Stimulated activated CD4-positive, alpha-beta T cell treated with anti-CD3 and anti-CD28 coated beads, TNF-alpha, amount 100 ng/mL, for 48 hours (primary cell): ENCODE measurements at regions not wholly inside any gene's neighbourhood (a gene's known extent, or its start where the extent isn't known, plus 50 kb on each side); places are given as distances from the start of the nearest gene placed in this dataset.

Experiments used
- DNase-seq, 3 donors: peaks; one replicate each; pipeline ENCODE4 v3.0.0-alpha.2; 2020; ENCODE audit warnings: low read depth in 3 of 3

GRCh38 chr9:28318515-28318914 lies 745.2 kb upstream of the C9orf72 start:
- no peak for DNase-seq

GRCh38 chr9:28319981-28320380 lies 746.7 kb upstream of the C9orf72 start:
- DNase-seq: no peak

GRCh38 chr9:28320616-28321015 lies 747.3 kb upstream of the C9orf72 start:
- DNase-seq: no peak

DNA sequence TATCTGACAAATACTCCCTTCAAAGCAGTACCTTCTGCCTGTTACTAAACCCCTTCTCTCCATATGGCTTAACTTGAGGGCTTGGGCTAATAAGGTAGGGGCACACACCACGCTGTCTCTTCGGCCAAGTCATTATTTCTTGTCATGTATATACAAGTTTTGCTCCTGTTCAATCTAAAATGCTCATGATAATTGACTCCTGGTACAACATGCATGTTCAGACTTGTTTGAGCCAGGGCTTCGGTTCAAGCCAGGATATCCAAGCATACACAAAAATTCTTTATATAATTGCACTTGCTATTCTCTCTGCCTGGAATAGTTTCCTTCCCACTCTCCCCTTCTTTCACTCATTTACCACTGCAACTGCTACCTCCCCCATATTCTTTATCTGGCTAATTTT lies 756.0 kb upstream of the C9orf72 start:
- no peak for DNase-seq

- DNase-seq: no peak
Measured at GRCh38 chr9:28332648-28333047, 759.4 kb upstream of the C9orf72 start.

- no peak for DNase-seq
Measured at GRCh38 chr9:28341913-28342312, 768.6 kb upstream of the C9orf72 start.

DNA sequence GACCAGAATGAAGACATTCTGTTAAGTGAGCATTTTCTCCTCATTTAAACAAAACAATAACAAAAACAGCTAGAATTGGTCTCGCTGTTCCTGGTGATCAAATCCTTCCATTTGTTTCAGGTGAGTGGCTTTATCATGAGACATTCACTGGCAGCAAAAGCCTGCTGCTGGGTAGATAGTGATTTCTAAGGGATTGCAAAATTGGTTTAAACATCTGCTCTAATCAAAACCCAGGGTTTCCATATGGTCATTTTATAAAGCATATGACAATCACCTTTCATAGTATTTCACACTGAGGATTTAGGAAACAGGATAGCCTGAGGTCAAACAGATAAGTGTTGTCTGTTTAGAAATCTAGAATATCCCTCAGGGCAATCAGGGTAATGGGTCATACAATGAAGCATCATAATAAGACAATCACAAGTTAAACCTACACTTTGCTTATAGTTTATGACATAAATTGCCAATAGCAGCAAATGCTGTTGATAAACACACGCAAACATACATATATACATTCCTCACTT lies 769.6 kb upstream of the C9orf72 start:
- no peak for DNase-seq

DNA sequence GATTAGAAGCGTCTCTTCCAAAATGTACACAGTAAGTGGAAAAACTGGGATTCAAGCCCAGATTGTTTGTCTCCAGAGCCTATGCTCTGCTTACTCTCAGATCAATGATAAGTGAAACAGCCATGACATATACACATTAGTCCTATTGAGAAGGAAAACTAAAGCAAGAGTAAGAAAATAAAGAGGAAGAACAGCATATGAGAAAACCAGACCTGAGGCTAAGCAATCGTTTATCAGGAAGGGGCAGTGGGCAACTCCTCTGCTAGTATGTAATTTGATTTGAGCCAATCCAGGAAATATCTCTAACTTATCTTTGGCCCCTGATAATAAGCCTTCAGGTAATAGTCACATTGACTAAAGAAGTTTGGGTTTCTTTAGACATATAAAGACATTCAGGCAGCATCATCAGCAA lies 789.9 kb upstream of the C9orf72 start:
- no peak for DNase-seq

- no peak for DNase-seq
Measured at GRCh38 chr9:28365020-28365640, 791.8 kb upstream of the C9orf72 start.

DNA sequence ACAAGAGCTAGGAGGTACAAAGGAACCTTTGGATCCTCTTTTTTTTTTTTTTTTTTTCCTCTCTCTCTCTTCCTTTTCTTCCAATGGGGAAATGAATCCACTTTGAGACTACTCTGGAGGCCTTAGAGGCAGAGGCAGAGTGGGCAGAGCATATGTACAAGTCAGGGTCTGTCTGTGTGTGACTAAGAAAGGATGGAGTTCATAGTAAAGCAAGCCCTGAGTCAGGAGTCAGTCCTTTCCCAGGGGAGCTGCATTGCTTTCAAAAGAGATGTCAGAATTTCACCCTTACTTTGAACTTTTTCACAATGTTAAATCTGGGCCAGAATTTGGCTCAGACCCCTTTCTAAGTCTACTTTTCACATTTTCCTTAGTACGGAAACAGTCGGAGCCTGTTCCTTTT lies 792.4 kb upstream of the C9orf72 start:
- DNase-seq: no peak

GRCh38 chr9:28378231-28378630 lies 805.0 kb upstream of the C9orf72 start:
- no peak for DNase-seq

DNA sequence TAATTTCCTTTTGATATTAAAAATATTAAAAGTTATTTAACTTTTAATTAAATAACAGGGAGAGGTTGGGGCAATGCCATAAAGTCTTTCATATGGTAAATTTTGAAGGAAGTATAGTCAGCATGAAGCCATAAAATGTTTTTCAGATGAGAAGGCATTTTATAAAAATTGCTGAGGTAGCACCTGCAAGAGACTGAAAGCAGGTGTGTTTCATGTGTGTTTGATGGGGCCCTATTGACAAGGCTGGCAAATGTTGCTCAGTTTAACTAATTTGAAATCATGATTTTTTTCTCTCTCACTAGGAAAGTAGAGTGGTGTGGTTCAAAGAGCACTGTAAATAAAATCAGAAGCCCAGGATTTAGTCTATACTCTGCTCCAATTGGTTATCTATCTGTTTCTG lies 805.8 kb upstream of the C9orf72 start:
- DNase-seq: no peak

DNA sequence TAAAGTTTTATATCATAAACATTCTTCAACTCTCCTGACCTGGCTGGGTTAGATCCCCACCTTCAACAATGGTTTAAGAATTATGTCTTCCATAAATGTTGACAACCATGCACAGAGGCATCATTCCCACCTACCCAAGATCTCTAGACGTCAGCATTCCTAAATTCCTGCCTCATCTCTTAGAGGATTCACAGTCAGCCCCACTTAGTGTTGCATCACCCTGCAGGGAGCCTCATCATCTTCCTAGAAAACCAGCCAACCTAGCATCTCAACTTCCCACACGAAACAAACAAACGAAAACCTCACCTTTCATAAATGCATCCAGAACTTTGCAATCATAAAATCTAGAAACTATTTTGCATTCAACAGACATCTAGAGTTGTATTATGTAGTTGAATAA lies 816.1 kb upstream of the C9orf72 start:
- DNase-seq: no peak

- no peak for DNase-seq
Measured at GRCh38 chr9:28394774-28395173, 821.5 kb upstream of the C9orf72 start.

DNA sequence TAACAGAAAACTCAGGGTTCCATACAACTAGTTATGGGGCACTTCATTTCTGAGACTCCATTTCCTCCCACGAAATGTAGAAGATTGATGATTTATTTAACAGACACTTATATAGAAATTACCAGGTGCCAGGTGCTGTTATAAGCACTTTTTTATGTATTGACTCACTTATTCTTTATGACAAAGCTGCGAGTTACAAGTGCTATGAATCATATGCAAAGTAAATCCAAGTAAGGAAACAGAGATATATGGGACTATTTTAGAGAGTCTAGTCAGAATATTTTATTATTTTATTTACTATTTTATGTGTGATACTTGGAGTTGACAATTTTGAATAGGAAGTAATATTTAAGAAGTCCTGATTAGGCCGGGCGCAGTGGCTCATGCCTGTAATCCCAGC lies 822.8 kb upstream of the C9orf72 start:
- no peak for DNase-seq

DNA sequence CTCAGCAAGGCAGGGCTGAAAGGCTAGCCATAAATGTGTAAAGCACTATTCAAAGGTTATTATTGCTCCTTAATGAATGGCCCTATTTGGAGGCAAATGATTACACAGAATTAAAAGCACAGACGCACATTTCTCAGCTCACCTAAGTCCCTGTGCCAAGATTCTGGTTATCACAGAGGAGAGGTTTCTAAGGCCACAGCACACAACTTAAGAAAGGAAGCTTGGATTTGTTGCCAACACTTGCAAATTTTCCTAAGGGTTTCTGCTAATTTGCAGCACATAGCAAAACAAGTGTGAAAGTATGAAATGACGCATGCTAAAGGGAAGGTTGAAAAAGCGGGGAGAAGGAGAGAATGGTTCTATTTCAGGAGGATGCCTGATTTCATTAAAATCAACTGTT lies 834.1 kb upstream of the C9orf72 start:
- DNase-seq: no peak

DNA sequence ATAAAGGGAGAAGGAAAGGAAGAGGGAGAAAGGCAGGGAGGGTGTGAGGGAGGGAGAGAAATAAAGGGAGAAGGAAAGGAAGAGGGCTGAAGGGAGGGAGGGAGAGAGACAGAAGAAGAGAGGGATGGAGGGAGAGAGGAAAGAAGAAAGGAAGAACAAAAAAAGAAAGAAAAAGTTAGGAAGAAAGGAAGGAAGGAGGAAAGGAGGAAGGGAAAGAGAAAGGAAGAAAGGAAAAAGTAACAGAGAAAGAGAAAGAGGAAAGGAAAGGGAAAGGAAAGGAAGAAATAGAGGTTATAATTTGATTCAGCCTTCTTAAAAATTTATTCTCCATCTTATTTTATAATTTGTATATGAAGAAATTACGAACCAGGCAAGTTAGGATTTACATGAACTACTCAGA lies 836.6 kb upstream of the C9orf72 start:
- no peak for DNase-seq

DNA sequence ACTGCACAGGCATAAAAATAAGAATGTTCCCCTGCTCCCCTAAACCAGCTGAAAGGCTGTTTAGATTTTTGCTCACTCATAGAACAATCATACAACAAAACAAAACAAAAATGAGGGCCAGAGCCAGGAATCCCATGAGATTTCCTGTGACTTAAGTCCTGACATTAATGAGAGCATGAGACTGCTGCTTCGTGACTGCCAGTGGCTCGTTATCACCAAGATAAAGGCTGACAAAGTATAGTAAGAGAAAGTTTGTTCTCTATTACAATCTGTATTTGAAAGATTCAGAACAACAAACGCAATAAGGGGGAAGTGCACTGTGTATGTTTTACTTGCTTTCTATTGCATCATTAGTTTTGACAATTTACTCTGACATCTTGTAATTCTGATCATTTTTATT lies 837.1 kb upstream of the C9orf72 start:
- no peak for DNase-seq

GRCh38 chr9:28413471-28413870 lies 840.2 kb upstream of the C9orf72 start:
- DNase-seq: no peak

GRCh38 chr9:28423255-28423654 lies 850.0 kb upstream of the C9orf72 start:
- no peak for DNase-seq

- DNase-seq: no peak
Measured at GRCh38 chr9:28435456-28435855, 862.2 kb upstream of the C9orf72 start.

DNA sequence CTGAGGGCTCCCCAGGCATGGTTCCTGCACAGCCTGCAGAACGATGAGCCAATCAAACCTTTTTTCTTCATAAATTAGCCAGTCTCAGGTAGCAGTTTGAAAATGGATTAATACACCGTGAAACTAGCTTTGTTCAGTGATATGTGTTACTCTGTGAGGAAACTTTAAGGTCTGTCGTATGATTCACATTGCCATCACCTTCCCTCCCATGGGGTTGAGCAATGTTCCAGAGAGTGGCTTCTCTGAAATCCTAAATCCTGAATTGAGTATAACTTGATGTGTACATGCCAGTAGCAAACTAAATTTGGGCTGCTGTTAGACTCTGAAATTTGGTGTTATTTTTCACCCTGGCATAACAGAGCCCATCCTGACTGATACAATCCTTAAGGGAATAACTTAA lies 866.4 kb upstream of the C9orf72 start:
- DNase-seq: no peak

DNA sequence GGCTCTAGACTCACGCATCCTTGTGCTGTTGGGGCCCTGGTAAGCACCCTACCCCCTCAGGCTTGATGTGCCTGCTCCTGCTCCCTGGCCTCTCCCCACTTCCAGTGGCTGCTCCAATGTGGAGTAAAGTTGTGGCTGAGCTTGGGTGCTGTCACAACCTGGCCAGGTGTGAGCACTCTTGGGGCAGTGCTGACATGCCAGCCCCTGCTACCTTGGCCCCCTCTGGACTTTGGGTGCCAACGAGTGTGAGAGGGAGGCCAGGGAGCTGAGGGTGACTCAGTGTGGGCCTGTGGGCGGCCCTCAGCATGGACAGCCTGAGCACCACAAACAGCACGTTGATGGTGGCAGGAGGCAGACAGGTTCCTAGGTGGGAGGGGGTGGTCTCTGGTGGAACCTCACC lies 870.2 kb upstream of the C9orf72 start:
- DNase-seq: no peak

- DNase-seq: no peak
Measured at GRCh38 chr9:28444637-28445036, 871.4 kb upstream of the C9orf72 start.
